Left ventricle myocardium superior (tissue), 1 donor: ENCODE measurements at regions not wholly inside any gene's neighbourhood (a gene's known extent, or its start where the extent isn't known, plus 50 kb on each side); places are given as distances from the start of the nearest gene placed in this dataset.

Experiments
- ATAC-seq: fragments of 200-7000 bp; cut with Tn5 transposase; one replicate; pipeline ENCODE4 v1.9.1; 2020; ENCODE audit warnings: mild to moderate bottlenecking, moderate library complexity
- DNase-seq: peaks from one replicate; pipeline ENCODE4 v3.0.0-alpha.2; 2020
- intact Hi-C: fragments of 100-400 bp; cut with micrococcal nuclease; formaldehyde crosslinking; loops from one replicate; pipeline ENCODE4 v1.11.0; 2022
- donor health status: DM: no; HTN: yes; CAD: no; lungs with severe emphysema.

- DNase-seq (no peak), ATAC-seq (no peak)
- intact Hi-C loops, result loop anchor here (10.0 kb wide), 2 partner anchors 352 to 552 kb away; no protein-coding TSS in a partner anchor
These were observed 243.8 kb downstream of the MTERF1 start for GRCh38 chr7:91636728-91637127.

DNA sequence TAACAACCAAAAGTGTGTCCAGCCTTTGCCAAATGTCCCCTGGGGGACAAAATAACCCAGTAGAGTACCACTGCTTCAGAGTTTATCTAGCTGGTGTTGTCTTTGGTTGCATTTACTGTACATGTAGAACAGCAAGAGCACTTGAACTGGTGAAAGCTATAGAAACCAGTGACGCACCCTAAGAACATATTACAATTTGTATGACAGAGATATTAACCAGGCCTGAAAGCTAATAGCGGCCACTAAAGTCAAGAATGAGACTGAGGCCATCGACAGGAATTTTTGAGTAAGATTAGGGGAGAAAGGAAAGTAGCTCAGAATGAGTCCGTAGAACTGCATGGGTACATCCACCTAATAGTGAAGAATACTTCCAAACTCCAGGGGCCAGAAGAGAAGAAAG is 236.2 kb downstream of the MTERF1 start:
- no peak for DNase-seq
- intact Hi-C loops, result no loop called here
- ATAC-seq, result no peak

GRCh38 chr7:91645542-91645941 is 235.0 kb downstream of the MTERF1 start:
- intact Hi-C loops, result no loop called here
- DNase-seq (no peak), ATAC-seq (no peak)

DNA sequence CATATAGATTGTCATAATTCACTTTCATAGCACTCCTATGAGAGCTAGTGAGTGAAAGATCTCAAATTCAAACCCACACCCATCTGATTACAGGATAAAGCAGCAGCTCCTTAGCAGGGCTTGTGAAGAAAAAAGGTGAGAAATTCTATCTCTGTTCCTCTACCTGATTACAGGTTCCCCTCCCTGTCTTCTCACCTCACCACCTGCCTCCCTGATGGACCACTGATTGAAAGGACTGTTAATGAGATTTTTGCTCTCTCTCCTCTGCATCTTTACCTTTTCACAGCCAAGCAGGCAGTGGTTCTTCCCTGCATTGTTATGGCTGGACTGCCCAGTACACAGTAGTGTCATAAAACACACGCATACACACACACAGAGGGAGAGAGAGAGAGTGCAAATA is 228.5 kb downstream of the MTERF1 start:
- DNase-seq (no peak), ATAC-seq (no peak)
- intact Hi-C loops, result no loop called here

DNA sequence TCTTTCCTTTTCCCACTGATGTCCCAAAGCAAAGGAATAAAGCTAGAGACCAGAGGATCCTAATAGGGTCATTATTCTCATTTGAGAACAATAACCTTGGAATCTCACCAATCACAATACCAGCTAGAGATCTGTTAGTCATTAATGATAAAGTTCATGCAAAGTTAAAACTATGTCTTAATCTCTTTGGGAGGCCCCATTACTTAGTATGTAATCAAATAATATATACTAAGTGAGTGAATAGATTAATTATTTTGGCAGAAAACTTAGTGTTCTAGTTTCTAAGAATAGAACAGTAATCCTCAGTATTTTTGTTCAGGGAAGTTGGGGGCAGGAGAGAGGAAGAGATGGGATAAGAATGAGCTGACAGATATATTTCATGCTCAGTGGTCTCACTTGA is 227.2 kb downstream of the MTERF1 start:
- ATAC-seq (no peak), DNase-seq (no peak)
- intact Hi-C loops, result no loop called here

DNA sequence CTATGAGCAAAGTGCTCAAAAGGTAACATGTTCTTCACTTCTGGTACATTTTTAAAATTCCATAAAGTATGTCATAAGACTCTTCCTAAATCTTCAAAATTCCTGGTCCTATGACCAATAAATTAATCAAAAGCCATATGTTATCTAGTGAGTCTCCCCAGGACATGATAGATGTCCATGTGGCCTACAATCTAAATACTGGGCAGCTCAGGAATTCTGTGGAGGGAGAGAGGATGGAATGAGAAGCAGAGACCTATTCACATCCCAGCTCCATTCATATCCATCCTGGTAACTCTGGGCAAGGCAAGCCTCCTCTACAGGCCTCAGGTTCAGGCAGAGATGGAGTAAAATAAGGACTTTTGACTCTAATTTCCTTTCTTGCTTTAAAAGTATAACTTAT is 224.8 kb downstream of the MTERF1 start:
- DNase-seq, result no peak
- intact Hi-C loops, result no loop called here

GRCh38 chr7:91656541-91657482 is 223.7 kb downstream of the MTERF1 start:
- intact Hi-C loops, result no loop called here
- DNase-seq (no peak), ATAC-seq (no peak)

More for the DNA sequence above, 224.8 kb downstream of the MTERF1 start:
- no peak for ATAC-seq

DNA sequence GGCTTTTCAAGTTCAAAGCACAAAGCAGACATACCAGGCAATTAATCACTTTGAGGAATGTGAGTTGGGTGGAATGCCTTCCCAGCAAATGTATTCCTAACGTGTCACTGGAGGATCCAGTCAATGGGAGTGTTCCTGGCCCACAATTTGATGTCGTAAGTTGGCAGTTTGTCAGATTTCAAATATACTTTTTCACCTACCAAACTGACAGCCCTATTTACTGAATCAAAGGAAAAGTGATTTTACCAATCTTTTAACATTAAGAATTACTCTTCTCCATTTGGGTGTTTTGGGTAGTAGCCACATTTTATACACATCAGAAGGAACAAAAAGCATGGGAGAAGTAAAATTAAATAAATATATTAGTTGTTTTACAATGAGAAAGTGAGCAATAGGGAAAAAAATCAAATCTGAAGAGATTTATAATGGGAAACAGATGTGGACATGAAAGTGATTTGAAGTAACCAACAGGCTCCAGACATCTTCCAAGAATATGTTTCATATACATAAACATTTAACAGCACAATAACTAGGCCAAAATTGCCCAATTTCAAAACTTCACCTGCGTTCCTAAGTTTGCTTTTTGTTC is 222.9 kb downstream of the MTERF1 start:
- ATAC-seq, result no peak
- no peak for DNase-seq

GRCh38 chr7:91659096-91659495 is 221.4 kb downstream of the MTERF1 start:
- DNase-seq (no peak), ATAC-seq (no peak)
- intact Hi-C loops, result no loop called here

More for the DNA sequence above, 222.9 kb downstream of the MTERF1 start:
- intact Hi-C loops, result no loop called here

- no peak for ATAC-seq
- intact Hi-C loops, result no loop called here
- no peak for DNase-seq
These were observed 219.7 kb downstream of the MTERF1 start for GRCh38 chr7:91660734-91661356.

DNA sequence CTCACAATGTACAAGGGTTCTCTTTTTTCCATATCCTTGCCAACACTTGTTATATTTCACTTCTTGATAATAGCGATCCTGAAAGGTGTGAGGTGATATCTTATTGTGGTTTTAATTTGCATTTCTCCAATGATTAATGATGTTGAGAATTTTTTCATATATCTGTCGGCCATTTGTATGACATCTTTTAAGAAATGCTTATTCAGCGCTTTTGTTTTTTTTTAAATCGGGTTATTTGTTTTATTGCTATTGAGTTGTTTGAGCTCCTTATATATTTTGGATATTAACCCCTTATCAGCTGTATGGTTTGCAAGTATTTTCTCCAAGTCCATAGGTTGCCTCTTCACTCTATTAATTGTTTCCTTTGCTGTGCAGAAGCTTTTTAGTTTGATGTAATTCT is 218.8 kb downstream of the MTERF1 start:
- ATAC-seq, result no peak
- intact Hi-C loops, result no loop called here
- DNase-seq, result no peak

DNA sequence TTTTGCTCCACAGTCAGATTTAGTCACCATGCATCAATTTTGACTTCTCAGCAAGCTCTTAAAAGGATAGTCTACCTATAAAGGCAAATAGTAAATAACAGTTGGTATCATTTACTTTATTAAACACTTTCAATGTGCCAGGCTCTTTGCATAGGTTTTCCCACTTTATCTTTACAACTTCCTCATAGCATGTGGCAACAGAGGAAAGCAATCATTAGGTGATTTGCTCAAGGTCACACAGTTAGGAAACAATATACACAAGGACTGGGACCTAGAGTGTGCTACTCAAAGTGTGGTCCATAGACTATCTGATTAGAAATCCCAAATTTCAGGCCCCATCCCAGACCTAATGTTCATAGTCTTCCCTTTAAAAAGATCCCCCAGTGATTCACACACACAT is 212.3 kb downstream of the MTERF1 start:
- intact Hi-C loops, result no loop called here
- ATAC-seq (no peak), DNase-seq (no peak)

DNA sequence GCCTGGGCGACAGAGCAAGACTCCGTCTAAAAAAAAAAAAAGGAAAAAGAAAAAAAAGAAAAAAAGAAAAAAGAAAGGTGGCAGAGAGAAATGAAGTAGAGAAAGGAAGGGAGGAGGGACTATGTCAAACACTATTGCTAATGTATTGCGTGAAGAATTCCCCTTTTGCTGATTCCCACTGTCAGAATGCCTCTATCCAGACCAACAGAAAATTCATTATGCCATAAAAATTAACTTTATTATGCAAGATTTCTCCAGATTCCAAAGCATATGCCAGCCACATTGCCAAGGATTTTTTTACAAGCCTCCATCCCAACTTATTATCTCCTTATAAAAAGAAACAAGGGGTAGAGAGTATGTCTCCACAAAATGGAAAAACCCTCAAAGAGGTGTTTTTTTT is 209.3 kb downstream of the MTERF1 start:
- DNase-seq (no peak), ATAC-seq (no peak)
- intact Hi-C loops, result no loop called here

- DNase-seq (no peak), ATAC-seq (no peak)
- intact Hi-C loops, result no loop called here
These were observed 206.0 kb downstream of the MTERF1 start for GRCh38 chr7:91674470-91674869.

DNA sequence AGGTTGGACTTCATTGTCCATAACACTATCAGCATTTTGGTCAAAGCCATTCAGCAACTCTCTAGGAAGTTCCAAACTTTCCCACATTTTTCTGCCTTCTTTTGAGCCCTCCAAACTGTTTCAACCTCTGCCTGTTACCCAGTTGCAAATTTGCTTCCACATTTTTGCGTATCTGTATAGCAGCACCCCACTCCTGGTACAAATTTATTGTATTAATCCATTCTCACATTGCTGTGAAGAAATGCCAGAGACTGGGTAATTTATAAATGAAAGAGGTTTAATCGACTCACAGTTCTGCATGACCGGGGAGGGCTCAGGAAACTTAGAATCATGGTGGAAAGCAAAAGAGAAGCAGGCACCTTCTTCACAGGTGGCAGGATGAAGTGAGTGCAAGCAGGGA is 198.8 kb downstream of the MTERF1 start:
- intact Hi-C loops, result no loop called here
- no peak for ATAC-seq
- no peak for DNase-seq

- no peak for DNase-seq
- intact Hi-C loops, result no loop called here
These were observed 196.7 kb downstream of the MTERF1 start for GRCh38 chr7:91683823-91684222.

DNA sequence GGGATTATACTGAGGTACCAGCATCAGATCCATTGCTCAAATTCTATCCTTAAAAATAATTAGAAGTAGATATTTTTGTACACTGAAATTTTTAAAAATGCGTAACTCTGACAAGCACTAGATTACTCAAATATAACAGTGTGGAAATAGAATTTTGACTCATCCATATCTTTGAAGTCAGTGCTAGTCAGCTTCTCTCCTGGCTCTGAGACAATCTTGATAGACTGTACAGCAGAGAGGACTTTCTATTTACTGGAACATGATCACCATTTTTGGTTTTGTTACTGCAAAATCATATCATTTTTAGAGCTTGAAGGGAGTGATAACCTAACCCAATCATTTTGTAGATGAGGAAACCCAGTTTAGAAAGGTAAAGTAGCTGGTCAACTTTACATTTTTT is 195.0 kb downstream of the MTERF1 start:
- ATAC-seq (no peak), DNase-seq (no peak)
- intact Hi-C loops, result no loop called here

More at GRCh38 chr7:91683823-91684222, 196.7 kb downstream of the MTERF1 start:
- ATAC-seq, result peak; percentile 94

DNA sequence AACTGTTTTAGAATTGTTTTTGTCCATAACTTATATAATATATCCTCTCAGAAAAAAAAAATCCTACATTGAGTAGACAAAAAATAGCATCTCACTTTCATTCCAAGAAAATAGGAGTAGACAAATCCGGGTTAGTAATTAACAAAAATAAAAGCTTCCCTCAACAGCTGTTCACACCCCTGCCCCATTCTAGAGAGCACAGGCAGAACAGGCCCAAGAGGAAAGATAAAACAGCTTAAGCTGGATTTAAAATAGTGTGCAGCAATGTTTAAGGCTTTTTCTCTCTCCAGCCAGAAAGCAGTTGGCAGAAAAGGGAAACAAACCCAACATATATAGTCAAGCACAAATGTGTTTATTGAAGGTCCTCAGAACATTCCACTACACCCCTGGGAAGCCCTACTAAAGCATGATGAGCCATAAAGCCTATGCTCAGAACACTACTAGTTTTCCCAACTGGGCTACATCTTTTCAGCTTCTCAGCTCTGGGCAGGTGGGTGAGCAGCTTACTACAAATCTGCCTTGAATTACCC is 189.9 kb downstream of the MTERF1 start:
- ATAC-seq (no peak), DNase-seq (no peak)
- intact Hi-C loops, result no loop called here

GRCh38 chr7:91691865-91692264 is 188.6 kb downstream of the MTERF1 start:
- no peak for DNase-seq
- ATAC-seq, result no peak
- intact Hi-C loops, result no loop called here

GRCh38 chr7:91692800-91693199 is 187.7 kb downstream of the MTERF1 start:
- intact Hi-C loops, result no loop called here
- DNase-seq (no peak), ATAC-seq (no peak)
